SK-N-SH (cell line): ENCODE measurements at regions not wholly inside any gene's neighbourhood (a gene's known extent, or its start where the extent isn't known, plus 50 kb on each side); places are given as distances from the start of the nearest gene placed in this dataset.

ENCODE experiments used
- CTCF ChIA-PET: fragments of 300-600, 350-600 bp; formaldehyde crosslinking; extraction: SDS; loops from one replicate; lab custom pipeline; 2021; lab: Yijun Ruan, JAX
- POLR2A ChIA-PET: fragments of 350-600 bp; sonication (Branson Sonifier 250); formaldehyde crosslinking; extraction: SDS; loops from one replicate; lab custom pipeline; 2020; ENCODE audit warnings: antibody characterized with exemption, inconsistent platforms; lab: Yijun Ruan, JAX
- DNase-seq: peaks from one replicate; pipeline ENCODE4 v3.0.0; 2012
- H2AFZ ChIP-seq: fragments of 200-600 bp; sonication (generic); 2 replicates; pipeline ENCODE4 v1.8.1; 2016; ENCODE audit warnings: antibody characterized with exemption, mild to moderate bottlenecking, low read depth
- H3F3A ChIP-seq: fragments of 200-600 bp; sonication (generic); replicated peaks from 2 replicates; pipeline ENCODE3; 2016; ENCODE audit warnings: antibody characterized with exemption, mild to moderate bottlenecking; ENCODE audit not compliant: insufficient read depth
- H3K27ac ChIP-seq, 2 experiments: fragments of 200-500 bp in 1 of 2; fragments of 200-600 bp in 1 of 2; sonication (Bioruptor generic) in 1 of 2; sonication (generic), shearing (Covaris generic) in 1 of 2; 2 replicates each; pipeline versions ENCODE4 v1.5.1 to v1.6.1; 2014 to 2016; ENCODE audit warnings: low read depth in 2 of 2, inconsistent platforms in 1 of 2, low read length in 1 of 2, mild to moderate bottlenecking in 1 of 2, mixed read lengths in 1 of 2
- H3K27me3 ChIP-seq: fragments of 200-600 bp; sonication (generic), shearing (Covaris generic); 2 replicates; pipeline ENCODE4 v1.6.1; 2016; ENCODE audit warnings: mixed run types; ENCODE audit not compliant: insufficient read depth
- H3K36me3 ChIP-seq, 2 experiments: fragments of 200-500 bp in 1 of 2; fragments of 200-600 bp in 1 of 2; sonication (Bioruptor generic) in 1 of 2; sonication (generic) in 1 of 2; replicated peaks in 1 of 2; 2 replicates each; pipeline versions ENCODE3 to v1.5.1; 2014 to 2016; ENCODE audit warnings: low read length in 1 of 2, mild to moderate bottlenecking in 1 of 2; ENCODE audit not compliant: insufficient read depth in 2 of 2, control insufficient read depth in 1 of 2
- H3K4me1 ChIP-seq, 2 experiments: fragments of 200-500 bp in 1 of 2; fragments of 200-600 bp in 1 of 2; sonication (Bioruptor generic) in 1 of 2; sonication (generic), shearing (Covaris generic) in 1 of 2; 2 replicates each; pipeline versions ENCODE4 v1.5.1 to v1.6.1; 2014 to 2016; ENCODE audit warnings: low read depth in 1 of 2, low read length in 1 of 2, mixed run types in 1 of 2; ENCODE audit not compliant: insufficient read depth in 2 of 2, control insufficient read depth in 1 of 2
- H3K4me2 ChIP-seq: fragments of 200-600 bp; sonication (generic), shearing (Covaris generic); 2 replicates; pipeline ENCODE4 v1.6.1; 2017; ENCODE audit warnings: mixed run types
- H3K4me3 ChIP-seq, 2 experiments: fragments of 200-500 bp in 1 of 2; fragments of 200-600 bp in 1 of 2; sonication (Bioruptor generic) in 1 of 2; sonication (generic), shearing (Covaris generic) in 1 of 2; 2 replicates each; pipeline versions ENCODE4 v1.5.1 to v1.8.1; 2014 to 2016; ENCODE audit warnings: low read depth in 2 of 2, inconsistent platforms in 1 of 2, low read length in 1 of 2, mild to moderate bottlenecking in 1 of 2, mixed read lengths in 1 of 2, moderate library complexity in 1 of 2
- H3K79me2 ChIP-seq: fragments of 200-600 bp; sonication (generic); 2 replicates; pipeline ENCODE4 v1.8.1; 2017; ENCODE audit warnings: mild to moderate bottlenecking; ENCODE audit not compliant: insufficient read depth
- H3K9ac ChIP-seq: fragments of 200-600 bp; sonication (generic); 2 replicates; pipeline ENCODE4 v1.6.1; 2017; ENCODE audit warnings: mixed run types
- H3K9me2 ChIP-seq: fragments of 200-600 bp; sonication (generic); 2 replicates; pipeline ENCODE4 v1.6.1; 2017; ENCODE audit warnings: mixed run types
- H3K9me3 ChIP-seq: fragments of 200-600 bp; sonication (generic); 2 replicates; pipeline ENCODE4 v1.6.1; 2017; ENCODE audit warnings: mixed run types, mild to moderate bottlenecking, moderate library complexity
- H4K20me1 ChIP-seq: fragments of 200-600 bp; sonication (generic); 2 replicates; pipeline ENCODE4 v1.6.1; 2017; ENCODE audit warnings: mild to moderate bottlenecking, mixed run types; ENCODE audit not compliant: insufficient read depth
- GABPA ChIP-seq: IDR thresholded peaks from 2 replicates; pipeline ENCODE4 v1.4.0; 2012; ENCODE audit warnings: low read depth, mild to moderate bottlenecking
- GATA2 ChIP-seq: sonication (generic); formaldehyde crosslinking; IDR thresholded peaks from 2 replicates; pipeline ENCODE4 v1.5.0; 2020; ENCODE audit warnings: mild to moderate bottlenecking, missing genetic modification reagents
- IRF3 ChIP-seq: fragments of 150-350 bp; IDR thresholded peaks from 2 replicates; pipeline ENCODE4 v1.6.1; 2016; ENCODE audit warnings: mild to moderate bottlenecking, low read depth, low read length
- JUND ChIP-seq: IDR thresholded peaks from 2 replicates; pipeline ENCODE4 v1.4.0; 2012
- MXI1 ChIP-seq: IDR thresholded peaks from 2 replicates; pipeline ENCODE4 v1.6.1; 2012; ENCODE audit warnings: mild to moderate bottlenecking, low read depth, low read length, improper control_type of control experiment
- NRF1 ChIP-seq: IDR thresholded peaks from 2 replicates; pipeline ENCODE4 v1.6.1; 2012; ENCODE audit warnings: low read depth, mild to moderate bottlenecking, low read length
- PBX3 ChIP-seq: IDR thresholded peaks from 2 replicates; pipeline ENCODE4; 2012
- RAD21 ChIP-seq: IDR thresholded peaks from 2 replicates; pipeline ENCODE4 v1.6.1; 2012; ENCODE audit warnings: mild to moderate bottlenecking, low read length
- TAF1 ChIP-seq: IDR thresholded peaks from 2 replicates; pipeline ENCODE4 v1.6.1; 2012; ENCODE audit warnings: low read depth, mild to moderate bottlenecking, low read length, moderate library complexity, borderline replicate concordance
- TCF12 ChIP-seq: IDR thresholded peaks from 2 replicates; pipeline ENCODE4 v1.4.0; 2012
- WGBS: methylation state at CpG from one replicate; pipeline ENCODE4 v1.1.6; 2017; ENCODE audit warnings: low lambda C conversion rate; 5-methylcytosine and 5-hydroxymethylcytosine counted together

- TF ChIP-seq IRF3: no peak
- TF ChIP-seq MXI1: no peak
- TF ChIP-seq RAD21: no peak
- TF ChIP-seq TCF12: no peak
- no peak for TF ChIP-seq TAF1
- TF ChIP-seq GATA2: no peak
- no peak for TF ChIP-seq PBX3
Measured at GRCh38 chr9:118536153-118536552, 832.0 kb downstream of the TLR4 start (continued).

- no peaks in the 10 kb centered on the region for H4K20me1 ChIP-seq
- no peak overlapping the region for H3K4me2 ChIP-seq
- TF ChIP-seq NRF1 (no peak), RAD21 (no peak)
- CTCF ChIA-PET: no interaction called here
- H3K4me1 ChIP-seq: no peaks in the 10 kb centered on the region
- H3K36me3 ChIP-seq: no peaks in the 10 kb centered on the region
- H3F3A ChIP-seq: no peaks in the 10 kb centered on the region
- H3K79me2 ChIP-seq: no peaks in the 10 kb centered on the region
- 34% methylated on average over 2 of the region's 2 CpGs for WGBS
- no peaks in the 10 kb centered on the region for H3K9me2 ChIP-seq
- no peaks in the 10 kb centered on the region for H3K27me3 ChIP-seq
- no peak overlapping the region for H3K4me3 ChIP-seq
- no peak overlapping the region for H3K9ac ChIP-seq
- no peak overlapping the region for H2AFZ ChIP-seq
- no peak for DNase-seq
- POLR2A ChIA-PET: no interaction called here
- no peaks in the 10 kb centered on the region for H3K9me3 ChIP-seq
- no peak overlapping the region for H3K27ac ChIP-seq
Measured at GRCh38 chr9:118538959-118539358, 830.3 kb downstream of the BRINP1 start.

- Histone ChIP-seq H4K20me1 (no peaks in the 10 kb centered on the region), H3K4me2 (no peak overlapping the region), H3K27ac (no peak overlapping the region), H3F3A (no peaks in the 10 kb centered on the region), H3K79me2 (no peaks in the 10 kb centered on the region), H3K9me3 (no peaks in the 10 kb centered on the region), H3K9me2 (no peaks in the 10 kb centered on the region), H3K4me1 (no peaks in the 10 kb centered on the region), H3K9ac (no peak overlapping the region), H2AFZ (no peak overlapping the region), H3K36me3 (no peaks in the 10 kb centered on the region), H3K4me3 (no peak overlapping the region), H3K27me3 (no peaks in the 10 kb centered on the region)
- CTCF ChIA-PET: no interaction called here
- POLR2A ChIA-PET: no interaction called here
- 71% methylated on average over 1 of the region's 1 CpG for WGBS
- DNase-seq: no peak
- TF ChIP-seq JUND: no peak
- TF ChIP-seq GABPA: no peak
Measured at GRCh38 chr9:118553465-118553864, 815.8 kb downstream of the BRINP1 start.
